CD14-positive monocyte (primary cell): ENCODE measurements at regions not wholly inside any gene's neighbourhood (a gene's known extent, or its start where the extent isn't known, plus 50 kb on each side); places are given as distances from the start of the nearest gene placed in this dataset.

Source experiments
- DNase-seq, 3 donors: peaks; one replicate each; pipeline ENCODE4 v3.0.0-alpha.2; 2011 to 2022
- H2AFZ ChIP-seq: 2 replicates; pipeline ENCODE4 v1.6.0; 2012; ENCODE audit warnings: mild to moderate bottlenecking, low read depth, low read length, inconsistent platforms; ENCODE audit not compliant: insufficient read depth, poor library complexity, severe bottlenecking
- H3K27ac ChIP-seq, 2 donors: 1 replicate in 1 of 2; 2 replicates in 1 of 2; pipeline ENCODE4 v1.5.1; 2012 to 2013; ENCODE audit warnings: low read length in 2 of 2, control low read depth in 1 of 2, inconsistent platforms in 1 of 2, low read depth in 1 of 2, mild to moderate bottlenecking in 1 of 2
- H3K27me3 ChIP-seq, 2 donors: one replicate each; pipeline versions ENCODE4 v1.6.0 to v1.6.1; 2011 to 2013; ENCODE audit warnings: low read length in 2 of 2; ENCODE audit not compliant: control insufficient read depth in 2 of 2, insufficient read depth in 2 of 2
- H3K36me3 ChIP-seq, 2 donors: replicated peaks in 1 of 2; 1 replicate in 1 of 2; 2 replicates in 1 of 2; pipeline versions ENCODE4 v1.5.1 to v1.6.1; 2012 to 2013; ENCODE audit warnings: low read length in 2 of 2, control low read depth in 1 of 2, inconsistent platforms in 1 of 2, mild to moderate bottlenecking in 1 of 2; ENCODE audit not compliant: insufficient read depth in 2 of 2, control insufficient read depth in 1 of 2
- H3K4me1 ChIP-seq, 2 donors: 1 replicate in 1 of 2; 2 replicates in 1 of 2; pipeline versions ENCODE4 v1.5.1 to v1.6.1; 2012 to 2013; ENCODE audit warnings: low read length in 2 of 2, control low read depth in 1 of 2, inconsistent platforms in 1 of 2, mild to moderate bottlenecking in 1 of 2, moderate library complexity in 1 of 2; ENCODE audit not compliant: insufficient read depth in 2 of 2, control insufficient read depth in 1 of 2
- H3K4me2 ChIP-seq: replicated peaks from 2 replicates; pipeline ENCODE3; 2012; ENCODE audit warnings: low read length, moderate library complexity, mild to moderate bottlenecking; ENCODE audit not compliant: poor library complexity, severe bottlenecking; ENCODE audit errors: extremely low read depth
- H3K4me3 ChIP-seq, 3 experiments: fragments of 200-600 bp in 1 of 3; sonication (generic) in 1 of 3; replicated peaks in 1 of 3; 1 replicate in 2 of 3; 2 replicates in 1 of 3; pipeline ENCODE4 v1.5.1; 2011 to 2013; ENCODE audit warnings: low read length in 3 of 3, mild to moderate bottlenecking in 3 of 3, control low read depth in 2 of 3, low read depth in 2 of 3, inconsistent platforms in 1 of 3, moderate library complexity in 1 of 3
- H3K79me2 ChIP-seq: 2 replicates; pipeline ENCODE4 v1.6.0; 2012; ENCODE audit warnings: mild to moderate bottlenecking, control low read depth, inconsistent platforms, low read length, moderate library complexity; ENCODE audit not compliant: insufficient read depth
- H3K9ac ChIP-seq: 2 replicates; pipeline ENCODE4 v1.6.0; 2017; ENCODE audit warnings: low read length, mild to moderate bottlenecking; ENCODE audit not compliant: insufficient read depth, poor library complexity, severe bottlenecking
- H3K9me3 ChIP-seq, 2 donors: replicated peaks in 1 of 2; 1 replicate in 1 of 2; 2 replicates in 1 of 2; pipeline versions ENCODE4 v1.5.1 to v1.6.1; 2012 to 2013; ENCODE audit warnings: low read length in 2 of 2, control low read depth in 1 of 2; ENCODE audit not compliant: control insufficient read depth in 1 of 2, insufficient read depth in 1 of 2
- H4K20me1 ChIP-seq: 2 replicates; pipeline ENCODE4 v1.6.0; 2012; ENCODE audit warnings: mild to moderate bottlenecking, low read length, control low read depth, moderate library complexity; ENCODE audit not compliant: insufficient read depth
- H3K27ac Mint-ChIP-seq, 7 donors: one replicate each; pipeline ENCODE4 v1.8.0; 2020; ENCODE audit warnings: mild to moderate bottlenecking in 7 of 7, mixed read lengths in 7 of 7, moderate library complexity in 6 of 7, inconsistent platforms in 2 of 7
- H3K27me3 Mint-ChIP-seq, 3 donors: one replicate each; pipeline ENCODE4 v1.8.0; 2021 to 2022; ENCODE audit warnings: low read depth in 3 of 3, mild to moderate bottlenecking in 3 of 3, mixed read lengths in 3 of 3, moderate library complexity in 3 of 3, inconsistent platforms in 1 of 3
- H3K36me3 Mint-ChIP-seq, 2 donors: one replicate each; pipeline ENCODE4 v1.8.0; 2020; ENCODE audit warnings: mixed read lengths in 2 of 2, inconsistent platforms in 1 of 2, mild to moderate bottlenecking in 1 of 2
- H3K4me1 Mint-ChIP-seq: one replicate; pipeline ENCODE4 v1.8.0; 2020; ENCODE audit warnings: mild to moderate bottlenecking, mixed read lengths
- H3K4me3 Mint-ChIP-seq, 2 donors: one replicate each; pipeline ENCODE4 v1.8.0; 2020; ENCODE audit warnings: mild to moderate bottlenecking in 2 of 2, mixed read lengths in 2 of 2, moderate library complexity in 1 of 2
- H3K9me3 Mint-ChIP-seq, 7 donors: one replicate each; pipeline ENCODE4 v1.8.0; 2020 to 2022; ENCODE audit warnings: mixed read lengths in 7 of 7, mild to moderate bottlenecking in 6 of 7, moderate library complexity in 6 of 7, inconsistent platforms in 2 of 7
- WGBS: methylation state at CpG from one replicate; pipeline ENCODE4 v1.1.5; 2013; ENCODE audit warnings: missing lambda C conversion rate; ENCODE audit not compliant: insufficient coverage; 5-methylcytosine and 5-hydroxymethylcytosine counted together
- intact Hi-C, 2 donors: fragments of 100-400 bp; cut with micrococcal nuclease; formaldehyde crosslinking; loops; one replicate each; pipeline versions ENCODE4 v1.15.0 to v1.15.1; 2023
- TF ChIP-seq, protein P1 (sequence below): fragments of 200-600 bp; IDR thresholded peaks from one replicate; pipeline ENCODE4 v1.8.0; 2022; ENCODE audit warnings: antibody characterized with exemption, mild to moderate bottlenecking

DNA sequence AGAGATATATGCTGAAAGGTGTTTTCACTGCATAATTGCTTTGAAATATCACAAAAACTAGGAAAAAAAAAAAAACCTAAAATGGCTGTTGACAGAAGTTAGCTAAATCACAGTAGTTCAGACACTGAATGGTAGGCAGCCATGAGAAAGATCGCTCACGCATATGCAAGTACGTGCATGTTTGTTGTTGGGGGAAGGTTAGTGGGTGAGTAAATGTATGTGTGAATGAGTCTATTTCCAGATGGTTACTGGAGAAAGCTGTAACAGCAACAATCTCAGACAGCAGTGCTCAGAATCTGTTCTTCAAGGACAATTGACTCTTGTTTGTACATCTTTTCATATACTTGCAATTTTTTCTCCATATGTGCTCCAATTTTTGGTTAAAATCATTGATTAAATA lies 51.9 kb upstream of the NLGN4Y start:
- WGBS = 100% methylated on average over 1 of the region's 3 CpGs

DNA sequence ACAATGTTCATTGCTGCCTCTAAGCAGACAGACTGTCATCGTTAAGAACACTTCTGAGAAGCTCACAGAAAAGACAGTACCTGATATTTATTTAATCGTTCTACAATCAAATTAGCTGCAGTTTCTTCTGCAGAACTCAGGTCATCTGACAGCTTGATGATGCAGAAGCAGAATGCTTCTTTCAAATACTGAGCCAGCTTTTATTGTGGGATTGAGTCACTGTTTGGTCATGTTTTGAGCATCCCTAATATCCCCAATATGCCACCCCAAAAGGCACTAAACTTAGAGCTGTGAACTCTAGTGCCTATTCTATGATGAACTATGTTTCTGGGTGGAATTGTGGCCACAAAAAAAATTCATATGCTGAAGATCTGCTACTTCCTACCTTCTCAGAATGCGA lies 51.0 kb upstream of the NLGN4Y start:
- H3K27ac Mint-ChIP-seq = no peak overlapping the region
- no peaks in the 10 kb centered on the region for H3K4me1 Mint-ChIP-seq

More for the DNA sequence above, 51.9 kb upstream of the NLGN4Y start:
- H3K36me3 Mint-ChIP-seq = no peaks in the 10 kb centered on the region
- Histone ChIP-seq H2AFZ (no peak overlapping the region), H3K4me2 (no peak overlapping the region), H3K9me3 (peaks cover 0 to 3% of the 10 kb centered on the region in 2 donors), H3K79me2 (no peaks in the 10 kb centered on the region), H3K27me3 (no peaks in the 10 kb centered on the region), H3K4me1 (no peaks in the 10 kb centered on the region), H3K27ac (no peak overlapping the region), H3K9ac (no peak overlapping the region), H3K36me3 (no peaks in the 10 kb centered on the region), H4K20me1 (no peaks in the 10 kb centered on the region), H3K4me3 (no peak overlapping the region)
- DNase-seq = no peak
- TF ChIP-seq, protein P1, sequence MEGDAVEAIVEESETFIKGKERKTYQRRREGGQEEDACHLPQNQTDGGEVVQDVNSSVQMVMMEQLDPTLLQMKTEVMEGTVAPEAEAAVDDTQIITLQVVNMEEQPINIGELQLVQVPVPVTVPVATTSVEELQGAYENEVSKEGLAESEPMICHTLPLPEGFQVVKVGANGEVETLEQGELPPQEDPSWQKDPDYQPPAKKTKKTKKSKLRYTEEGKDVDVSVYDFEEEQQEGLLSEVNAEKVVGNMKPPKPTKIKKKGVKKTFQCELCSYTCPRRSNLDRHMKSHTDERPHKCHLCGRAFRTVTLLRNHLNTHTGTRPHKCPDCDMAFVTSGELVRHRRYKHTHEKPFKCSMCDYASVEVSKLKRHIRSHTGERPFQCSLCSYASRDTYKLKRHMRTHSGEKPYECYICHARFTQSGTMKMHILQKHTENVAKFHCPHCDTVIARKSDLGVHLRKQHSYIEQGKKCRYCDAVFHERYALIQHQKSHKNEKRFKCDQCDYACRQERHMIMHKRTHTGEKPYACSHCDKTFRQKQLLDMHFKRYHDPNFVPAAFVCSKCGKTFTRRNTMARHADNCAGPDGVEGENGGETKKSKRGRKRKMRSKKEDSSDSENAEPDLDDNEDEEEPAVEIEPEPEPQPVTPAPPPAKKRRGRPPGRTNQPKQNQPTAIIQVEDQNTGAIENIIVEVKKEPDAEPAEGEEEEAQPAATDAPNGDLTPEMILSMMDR = no peak
- no peak overlapping the region for H3K27ac Mint-ChIP-seq
- intact Hi-C loops = no loop called here
- no peaks in the 10 kb centered on the region for H3K4me1 Mint-ChIP-seq
- no peaks in the 10 kb centered on the region for H3K27me3 Mint-ChIP-seq
- peaks cover 0 to 4% (median 0%) of the 10 kb centered on the region in 7 donors for H3K9me3 Mint-ChIP-seq
- no peak overlapping the region for H3K4me3 Mint-ChIP-seq

More for the DNA sequence above, 51.0 kb upstream of the NLGN4Y start:
- Histone ChIP-seq H3K27me3 (no peaks in the 10 kb centered on the region), H3K4me1 (no peaks in the 10 kb centered on the region), H3K4me3 (no peak overlapping the region), H3K4me2 (no peak overlapping the region), H3K9me3 (peaks cover 0 to 3% of the 10 kb centered on the region in 2 donors), H3K9ac (no peak overlapping the region), H2AFZ (no peak overlapping the region), H3K79me2 (no peaks in the 10 kb centered on the region), H3K27ac (no peak overlapping the region), H4K20me1 (no peaks in the 10 kb centered on the region), H3K36me3 (no peaks in the 10 kb centered on the region)
- no peaks in the 10 kb centered on the region for H3K27me3 Mint-ChIP-seq
- intact Hi-C loops = no loop called here
- H3K4me3 Mint-ChIP-seq = no peak overlapping the region
- peaks cover 0 to 4% (median 0%) of the 10 kb centered on the region in 7 donors for H3K9me3 Mint-ChIP-seq
- DNase-seq = no peak
- H3K36me3 Mint-ChIP-seq = no peaks in the 10 kb centered on the region
- TF ChIP-seq, protein P1 = no peak
- WGBS = 100% methylated on average over 1 of the region's 3 CpGs
